BE2C (cell line): ENCODE measurements at regions not wholly inside any gene's neighbourhood (a gene's known extent, or its start where the extent isn't known, plus 50 kb on each side); places are given as distances from the start of the nearest gene placed in this dataset.

Source experiments
- DNase-seq: peaks from one replicate; pipeline ENCODE4 v3.0.0-alpha.2; 2020
- H3K27me3 ChIP-seq: fragments of 250-450 bp; sonication (Bioruptor Pico); 2 replicates; pipeline ENCODE4 v1.5.1; 2020; ENCODE audit warnings: mild to moderate bottlenecking
- H3K36me3 ChIP-seq: fragments of 250-450 bp; sonication (Bioruptor Pico); 2 replicates; pipeline ENCODE4 v1.5.1; 2020; ENCODE audit warnings: mild to moderate bottlenecking
- H3K4me1 ChIP-seq: fragments of 250-450 bp; sonication (Bioruptor Pico); 2 replicates; pipeline ENCODE4 v1.5.1; 2020
- H3K4me3 ChIP-seq: 2 replicates; pipeline ENCODE4 v1.5.1; 2011; ENCODE audit warnings: low read depth, low read length
- H3K9me3 ChIP-seq: fragments of 250-450 bp; sonication (Bioruptor Pico); 2 replicates; pipeline ENCODE4 v1.5.1; 2020
- TF ChIP-seq, protein P1 (sequence below): IDR thresholded peaks from 2 replicates; pipeline ENCODE4 v1.5.1; 2012; ENCODE audit warnings: mild to moderate bottlenecking, low read depth, low read length

DNA sequence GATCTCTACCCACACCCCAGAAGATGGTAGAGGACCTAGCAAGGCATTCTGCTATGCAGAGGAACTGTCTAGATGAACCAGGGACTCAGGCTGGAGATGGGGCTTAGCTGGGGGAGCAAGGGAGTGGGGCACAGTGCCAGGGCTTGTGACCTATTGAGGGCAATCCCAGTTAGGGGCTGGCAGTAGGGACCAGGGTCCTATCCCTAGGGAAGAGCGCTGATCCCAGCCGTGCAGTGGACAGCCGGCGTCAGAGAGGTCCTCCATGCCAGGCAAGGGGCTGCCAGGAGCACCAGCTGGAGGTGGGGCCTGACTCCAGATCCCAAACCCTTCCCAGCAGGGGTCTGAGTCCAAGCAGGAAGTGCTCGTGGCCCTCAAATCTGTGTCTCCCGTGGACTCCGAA lies 52.7 kb upstream of the NEURL1B start:
- Histone ChIP-seq H3K4me1 (peaks cover 8% of the 10 kb centered on the region), H3K9me3 (no peaks in the 10 kb centered on the region), H3K4me3 (no peak overlapping the region), H3K27me3 (no peaks in the 10 kb centered on the region), H3K36me3 (no peaks in the 10 kb centered on the region)
- TF ChIP-seq, protein P1, sequence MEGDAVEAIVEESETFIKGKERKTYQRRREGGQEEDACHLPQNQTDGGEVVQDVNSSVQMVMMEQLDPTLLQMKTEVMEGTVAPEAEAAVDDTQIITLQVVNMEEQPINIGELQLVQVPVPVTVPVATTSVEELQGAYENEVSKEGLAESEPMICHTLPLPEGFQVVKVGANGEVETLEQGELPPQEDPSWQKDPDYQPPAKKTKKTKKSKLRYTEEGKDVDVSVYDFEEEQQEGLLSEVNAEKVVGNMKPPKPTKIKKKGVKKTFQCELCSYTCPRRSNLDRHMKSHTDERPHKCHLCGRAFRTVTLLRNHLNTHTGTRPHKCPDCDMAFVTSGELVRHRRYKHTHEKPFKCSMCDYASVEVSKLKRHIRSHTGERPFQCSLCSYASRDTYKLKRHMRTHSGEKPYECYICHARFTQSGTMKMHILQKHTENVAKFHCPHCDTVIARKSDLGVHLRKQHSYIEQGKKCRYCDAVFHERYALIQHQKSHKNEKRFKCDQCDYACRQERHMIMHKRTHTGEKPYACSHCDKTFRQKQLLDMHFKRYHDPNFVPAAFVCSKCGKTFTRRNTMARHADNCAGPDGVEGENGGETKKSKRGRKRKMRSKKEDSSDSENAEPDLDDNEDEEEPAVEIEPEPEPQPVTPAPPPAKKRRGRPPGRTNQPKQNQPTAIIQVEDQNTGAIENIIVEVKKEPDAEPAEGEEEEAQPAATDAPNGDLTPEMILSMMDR, result no peak
- DNase-seq, result no peak

DNA sequence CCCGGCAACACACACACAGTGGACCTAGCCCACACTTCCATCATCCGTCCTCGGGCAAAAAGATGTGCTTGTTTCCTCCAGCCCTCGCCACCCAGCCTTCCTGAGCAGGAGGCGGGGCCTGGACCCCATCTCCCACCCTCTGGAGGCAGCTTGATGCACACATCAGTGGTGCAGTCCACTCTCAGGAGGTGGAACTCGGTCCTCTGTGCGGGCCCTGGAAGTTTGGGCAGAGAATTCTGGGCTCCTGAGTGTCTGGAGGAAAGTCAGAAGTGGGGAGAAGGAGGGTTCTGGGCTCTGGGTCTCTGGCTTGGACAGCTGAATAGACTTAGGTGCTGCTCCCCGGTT lies 54.0 kb upstream of the NEURL1B start:
- Histone ChIP-seq H3K27me3 (no peaks in the 10 kb centered on the region), H3K36me3 (no peaks in the 10 kb centered on the region), H3K9me3 (no peaks in the 10 kb centered on the region), H3K4me3 (no peak overlapping the region), H3K4me1 (peaks cover 6% of the 10 kb centered on the region)
- no peak for DNase-seq
- TF ChIP-seq, protein P1, result no peak

DNA sequence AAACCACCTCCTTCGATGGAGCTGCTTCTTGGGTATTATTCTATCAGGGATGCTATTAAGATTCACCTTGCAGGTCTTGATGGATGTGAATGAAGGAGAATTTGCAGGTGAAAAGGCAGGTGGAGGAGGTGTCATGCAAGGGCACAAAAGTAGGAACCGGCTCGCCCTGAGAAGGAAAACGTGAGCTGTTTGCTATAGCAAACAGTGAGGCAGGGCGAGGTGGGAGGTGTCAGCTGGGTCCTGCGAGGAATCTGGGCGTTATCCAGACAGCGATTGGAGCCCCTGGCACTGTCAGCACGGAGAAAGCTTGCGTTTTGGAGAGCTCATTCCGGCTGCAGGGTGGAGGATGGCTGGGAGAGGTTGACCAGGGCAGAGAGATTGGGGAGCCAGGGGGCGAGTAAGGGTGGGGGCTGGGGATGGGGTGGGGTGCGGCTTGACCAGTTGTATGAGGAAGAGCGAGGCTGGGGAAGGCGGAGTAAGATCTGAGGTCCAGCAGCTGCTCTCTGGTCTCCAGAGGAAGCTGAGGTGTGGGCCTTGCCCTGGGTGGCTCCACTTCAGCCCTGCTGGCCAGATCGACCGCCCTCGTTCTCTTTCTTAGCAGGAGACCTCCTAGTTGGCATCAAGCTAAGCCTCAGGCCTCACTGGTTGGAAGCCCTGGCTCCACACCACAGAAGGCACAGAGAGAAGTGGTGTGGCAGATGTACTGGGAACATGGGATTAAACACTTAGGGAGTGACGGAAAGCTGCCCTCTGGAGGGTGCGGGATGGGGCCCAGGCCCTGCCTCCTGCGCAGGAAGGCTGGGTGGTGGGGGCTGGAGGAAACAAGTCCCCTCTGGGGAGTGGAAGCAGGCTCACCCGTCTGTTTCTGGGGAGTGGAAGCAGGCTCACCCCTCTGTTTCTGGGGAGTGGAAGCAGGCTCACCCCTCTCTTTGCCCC lies 54.7 kb upstream of the NEURL1B start:
- H3K9me3 ChIP-seq, result no peaks in the 10 kb centered on the region
- no peaks in the 10 kb centered on the region for H3K27me3 ChIP-seq
- TF ChIP-seq, protein P1, result no peak
- H3K4me3 ChIP-seq, result no peak overlapping the region
- peaks cover 3% of the 10 kb centered on the region for H3K4me1 ChIP-seq
- H3K36me3 ChIP-seq, result no peaks in the 10 kb centered on the region
- no peak for DNase-seq

DNA sequence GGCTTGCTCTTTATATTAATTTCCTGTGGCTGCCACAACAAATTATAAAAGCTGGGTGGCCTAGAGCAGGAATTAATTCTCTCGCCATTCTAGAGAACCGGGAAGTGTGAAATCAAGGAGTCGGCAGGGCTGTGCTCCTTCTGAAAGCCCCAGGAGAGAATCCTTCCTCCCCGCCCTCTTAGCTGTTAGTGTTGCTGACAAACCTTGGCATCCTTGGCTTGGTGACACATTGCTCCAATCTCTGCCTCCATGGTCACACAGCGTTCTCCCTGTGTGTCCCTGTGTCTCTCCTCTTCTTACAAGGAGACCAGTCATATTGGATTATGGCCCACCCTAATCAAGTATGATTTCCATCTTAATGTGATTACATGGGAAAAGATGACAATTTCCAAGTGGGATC lies 55.9 kb upstream of the NEURL1B start:
- Histone ChIP-seq H3K4me1 (no peaks in the 10 kb centered on the region), H3K4me3 (no peak overlapping the region), H3K27me3 (no peaks in the 10 kb centered on the region), H3K36me3 (no peaks in the 10 kb centered on the region), H3K9me3 (no peaks in the 10 kb centered on the region)
- TF ChIP-seq, protein P1, result no peak
- DNase-seq, result no peak

DNA sequence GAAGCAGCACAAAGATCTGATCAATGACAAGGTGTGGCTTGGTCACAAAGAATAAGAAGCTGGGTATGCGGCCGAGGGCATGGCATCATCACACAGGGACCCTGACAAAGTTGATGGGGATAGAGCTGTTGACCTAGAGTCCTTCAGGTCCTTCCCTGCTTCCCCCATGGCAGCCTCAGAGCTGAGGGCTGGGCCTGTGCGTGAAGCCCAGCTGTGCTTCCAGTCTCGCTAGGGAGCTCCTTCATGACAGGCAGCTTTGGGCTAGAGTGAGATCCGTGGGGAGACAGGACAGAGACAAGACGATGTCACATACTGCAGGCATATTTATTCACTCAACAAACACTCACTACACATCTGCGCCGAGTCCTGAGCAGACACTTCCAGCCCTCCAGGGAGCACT lies 56.4 kb upstream of the NEURL1B start:
- TF ChIP-seq, protein P1, result no peak
- H3K9me3 ChIP-seq, result no peaks in the 10 kb centered on the region
- no peaks in the 10 kb centered on the region for H3K27me3 ChIP-seq

DNA sequence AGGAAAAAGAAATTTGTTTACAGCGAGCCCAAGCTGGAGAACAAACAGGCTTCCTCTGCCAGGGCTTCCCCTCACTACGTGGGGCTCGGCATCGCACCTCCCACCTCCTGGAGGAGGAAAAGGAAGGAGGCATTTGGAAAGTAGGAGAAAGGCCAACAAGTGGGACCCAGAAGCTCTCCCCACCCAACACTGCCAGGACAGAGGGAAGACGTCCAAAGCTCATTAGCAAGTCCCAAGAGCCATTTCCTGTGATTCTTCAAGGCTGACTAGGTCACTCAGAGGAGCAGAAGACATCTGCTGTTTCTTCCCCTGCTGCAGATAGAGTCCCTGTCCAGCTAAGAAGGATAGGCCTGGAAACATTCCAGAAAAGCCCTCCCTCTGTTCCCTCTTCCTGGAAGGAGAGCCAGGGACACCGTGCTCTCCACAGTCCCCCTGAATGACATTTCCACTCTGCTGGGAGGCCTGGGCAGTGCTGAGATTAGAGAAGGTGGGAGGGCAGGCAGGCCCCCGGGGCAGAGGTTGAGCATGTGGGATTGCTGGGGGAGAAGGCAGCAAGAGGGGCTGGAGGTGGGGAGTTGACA lies 57.0 kb upstream of the NEURL1B start:
- TF ChIP-seq, protein P1, result no peak

More for the DNA sequence above, 56.4 kb upstream of the NEURL1B start:
- no peaks in the 10 kb centered on the region for H3K4me1 ChIP-seq
- DNase-seq, result no peak
- H3K4me3 ChIP-seq, result no peak overlapping the region
- no peaks in the 10 kb centered on the region for H3K36me3 ChIP-seq

More for the DNA sequence above, 57.0 kb upstream of the NEURL1B start:
- no peak overlapping the region for H3K4me3 ChIP-seq
- H3K9me3 ChIP-seq, result no peaks in the 10 kb centered on the region
- no peak for DNase-seq
- no peaks in the 10 kb centered on the region for H3K4me1 ChIP-seq
- H3K36me3 ChIP-seq, result no peaks in the 10 kb centered on the region
- no peaks in the 10 kb centered on the region for H3K27me3 ChIP-seq
